ENCODE measurements at regions not wholly inside any gene's neighbourhood (a gene's known extent, or its start where the extent isn't known, plus 50 kb on each side); places are given as distances from the start of the nearest gene placed in this dataset.
"Not testable (repeated sequence)": the region's sequence is repeated elsewhere in the genome, so short reads cannot be mapped to it uniquely, and the experiment has no call there.

DNA sequence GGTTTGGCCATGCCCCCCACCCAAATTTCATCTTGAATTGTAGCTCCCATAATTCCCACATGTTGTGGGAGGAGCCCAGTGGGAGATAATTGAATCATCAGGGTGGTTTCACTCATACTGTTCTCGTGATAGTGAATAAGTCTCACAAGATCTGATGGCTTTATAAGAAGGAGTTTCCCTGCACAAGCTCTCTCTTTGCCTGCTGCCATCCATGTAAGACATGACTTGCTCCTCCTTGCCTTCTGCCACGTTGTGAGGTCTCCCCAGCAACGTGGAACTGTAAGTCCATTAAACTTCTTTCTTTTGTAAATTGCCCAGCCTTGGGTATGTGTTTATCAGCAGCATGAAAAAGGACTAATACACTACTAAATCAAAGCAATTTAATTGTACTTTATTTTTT lies 507.3 kb upstream of the JAG1 start:
- not testable (repeated sequence) for TF ChIP-seq ZNF484 (CRISPR knock-in tag; IDR thresholded peaks at IDR 0.05; ENCODE audit: borderline replicate concordance, low read depth); CREM (IDR thresholded peaks at IDR 0.05); CREM (CRISPR knock-in tag; IDR thresholded peaks at IDR 0.05); MEF2D (CRISPR knock-in tag; IDR thresholded peaks at IDR 0.05); SALL2 (CRISPR knock-in tag; IDR thresholded peaks at IDR 0.05); ZNF589 (CRISPR knock-in tag; conservative IDR thresholded peaks at IDR 0.05); ZNF281 (CRISPR knock-in tag; IDR thresholded peaks at IDR 0.05; ENCODE audit: borderline replicate concordance); NR2C2 (CRISPR knock-in tag; IDR thresholded peaks at IDR 0.05; ENCODE audit: borderline replicate concordance); POLR2AphosphoS5 (IDR thresholded peaks at IDR 0.05; ENCODE audit: low read depth, low read length)
